ENCODE measurements at regions not wholly inside any gene's neighbourhood (a gene's known extent, or its start where the extent isn't known, plus 50 kb on each side); places are given as distances from the start of the nearest gene placed in this dataset.

GRCh38 chr6:137798261-137798660 is 68.8 kb upstream of the TNFAIP3 start:
- no peak for ATAC-seq
- TF ChIP-seq CTCF (IDR thresholded peaks at IDR 0.05) (no peak), TCF7L2 (IDR thresholded peaks at IDR 0.05; ENCODE audit: low read depth, low read length) (no peak), SIN3A (IDR thresholded peaks at IDR 0.05; ENCODE audit: borderline replicate concordance, insufficient read depth, low read depth, low read length) (no peak), REST (IDR thresholded peaks at IDR 0.05; ENCODE audit: insufficient read depth in 1 of 2, low read depth in 2 of 2, low read length in 1 of 2) (no peak), POLR2AphosphoS5 (IDR thresholded peaks at IDR 0.05; ENCODE audit: low read depth, low read length) (no peak)
- intact Hi-C loops (cut with micrococcal nuclease; ENCODE audit: unreplicated experiment): no loop called here
- Histone ChIP-seq H3K4me3 (ENCODE audit: low read depth in 2 of 2, low read length in 2 of 2) (no peak overlapping the region), H3K27me3 (ENCODE audit: control insufficient read depth, insufficient read depth, low read length) (no peaks in the 10 kb centered on the region), H3K36me3 (ENCODE audit: control insufficient read depth, insufficient read depth, low read length) (no peaks in the 10 kb centered on the region), H3K4me1 (ENCODE audit: control insufficient read depth, insufficient read depth, low read length) (no peaks in the 10 kb centered on the region), H3K27ac (ENCODE audit: low read length) (no peak overlapping the region), H3K9me3 (ENCODE audit: control insufficient read depth, insufficient read depth, low read depth, low read length) (no peaks in the 10 kb centered on the region)
- no TSS peak for BruUV-seq (replicated peaks)
- DNase-seq (ENCODE audit: low read depth, low spot score): no peak
- in situ Hi-C loops (cut with HindIII; ENCODE audit: low pct_unique_long_range_greater_than_20kb, low sequenced_read_pairs): no loop called here
- CTCF ChIA-PET: interaction anchor here (0.5 kb wide), 1 partner anchor 51 kb away, joined by 3 read pairs; no protein-coding TSS in a partner anchor
- POLR2A ChIA-PET: interaction anchor here (0.6 kb wide), 1 partner anchor 1226 kb away, joined by 3 read pairs; no protein-coding TSS in a partner anchor

- no peak overlapping the region for H3K4me3 ChIP-seq (ENCODE audit: low read depth in 2 of 2, low read length in 2 of 2)
- POLR2A ChIA-PET: no interaction called here
- H3K9me3 ChIP-seq (ENCODE audit: control insufficient read depth, insufficient read depth, low read depth, low read length): no peaks in the 10 kb centered on the region
- no peak for TF ChIP-seq SIN3A (IDR thresholded peaks at IDR 0.05; ENCODE audit: borderline replicate concordance, insufficient read depth, low read depth, low read length)
- TF ChIP-seq CTCF (IDR thresholded peaks at IDR 0.05): no peak
- no peak for TF ChIP-seq REST (IDR thresholded peaks at IDR 0.05; ENCODE audit: insufficient read depth in 1 of 2, low read depth in 2 of 2, low read length in 1 of 2)
- TF ChIP-seq POLR2AphosphoS5 (IDR thresholded peaks at IDR 0.05; ENCODE audit: low read depth, low read length): no peak
- TF ChIP-seq TCF7L2 (IDR thresholded peaks at IDR 0.05; ENCODE audit: low read depth, low read length): no peak
- intact Hi-C loops (cut with micrococcal nuclease; ENCODE audit: unreplicated experiment): no loop called here
- BruUV-seq (replicated peaks): no TSS peak
- ATAC-seq (no peak), DNase-seq (ENCODE audit: low read depth, low spot score) (no peak)
- H3K27ac ChIP-seq (ENCODE audit: low read length): no peak overlapping the region
- in situ Hi-C loops (cut with HindIII; ENCODE audit: low pct_unique_long_range_greater_than_20kb, low sequenced_read_pairs): no loop called here
- CTCF ChIA-PET: interaction anchor here (0.5 kb wide), 1 partner anchor 51 kb away, joined by 3 read pairs; no protein-coding TSS in a partner anchor
- H3K36me3 ChIP-seq (ENCODE audit: control insufficient read depth, insufficient read depth, low read length): no peaks in the 10 kb centered on the region
- no peaks in the 10 kb centered on the region for H3K27me3 ChIP-seq (ENCODE audit: control insufficient read depth, insufficient read depth, low read length)
- no peaks in the 10 kb centered on the region for H3K4me1 ChIP-seq (ENCODE audit: control insufficient read depth, insufficient read depth, low read length)
Observed at GRCh38 chr6:137798846-137799245, 68.2 kb upstream of the TNFAIP3 start.

Measured in Panc1 (cell line).